ENCODE measurements at regions not wholly inside any gene's neighbourhood (a gene's known extent, or its start where the extent isn't known, plus 50 kb on each side); places are given as distances from the start of the nearest gene placed in this dataset.
A peak's percentile ranks its signal among the peaks of the same experiment; 100 is the strongest.
"Not testable (repeated sequence)": the region's sequence is repeated elsewhere in the genome, so short reads cannot be mapped to it uniquely, and the experiment has no call there.

GRCh38 chr12:25686351-25686750, 133.3 kb upstream of the LMNTD1 start:
- DNase-seq = no peak

- no peak for DNase-seq
Measured at GRCh38 chr12:25687226-25687625, 134.1 kb upstream of the LMNTD1 start.

GRCh38 chr12:25688851-25689250, 135.8 kb upstream of the LMNTD1 start:
- DNase-seq = not testable (repeated sequence)

GRCh38 chr12:25689996-25690501, 137.0 kb upstream of the LMNTD1 start:
- no peak for DNase-seq

GRCh38 chr12:25690996-25691864, 138.1 kb upstream of the LMNTD1 start:
- DNase-seq = no peak

- no peak for DNase-seq
Measured at GRCh38 chr12:25691865-25692114, 138.7 kb upstream of the LMNTD1 start.

- no peak for DNase-seq
Measured at GRCh38 chr12:25692115-25693035, 139.3 kb upstream of the LMNTD1 start.

GRCh38 chr12:25694072-25694471, 141.0 kb upstream of the LMNTD1 start:
- DNase-seq = peak; percentile 14 to 48

- no peak for DNase-seq
Measured at GRCh38 chr12:25695574-25695973, 142.5 kb upstream of the LMNTD1 start.

- DNase-seq = no peak
Measured at GRCh38 chr12:25698772-25699171, 145.7 kb upstream of the LMNTD1 start.

GRCh38 chr12:25699454-25699853, 146.4 kb upstream of the LMNTD1 start:
- DNase-seq = no peak

- no peak for DNase-seq
Measured at GRCh38 chr12:25701290-25701689, 148.2 kb upstream of the LMNTD1 start.

- no peak for DNase-seq
Measured at GRCh38 chr12:25702553-25702952, 149.5 kb upstream of the LMNTD1 start.

GRCh38 chr12:25705261-25705660, 152.2 kb upstream of the LMNTD1 start:
- DNase-seq = no peak

GRCh38 chr12:25706646-25707045, 153.6 kb upstream of the LMNTD1 start:
- DNase-seq = not testable (repeated sequence)

- no peak for DNase-seq
Measured at GRCh38 chr12:25707056-25707455, 154.0 kb upstream of the LMNTD1 start.

- DNase-seq = no peak
Measured at GRCh38 chr12:25708661-25709060, 155.6 kb upstream of the LMNTD1 start.

GRCh38 chr12:25710128-25710527, 157.0 kb upstream of the LMNTD1 start:
- DNase-seq = no peak

- DNase-seq = not testable (repeated sequence)
Measured at GRCh38 chr12:25710938-25711605, 158.0 kb upstream of the LMNTD1 start.

- no peak for DNase-seq
Measured at GRCh38 chr12:25712169-25712568, 159.1 kb upstream of the LMNTD1 start.

GRCh38 chr12:25713264-25713663, 160.2 kb upstream of the LMNTD1 start:
- DNase-seq = no peak

- no peak for DNase-seq
Measured at GRCh38 chr12:25714198-25714984, 161.3 kb upstream of the LMNTD1 start.
